OCI-LY7 (cell line): ENCODE measurements at regions not wholly inside any gene's neighbourhood (a gene's known extent, or its start where the extent isn't known, plus 50 kb on each side); places are given as distances from the start of the nearest gene placed in this dataset.

ENCODE experiments used
- CTCF ChIP-seq: fragments of 200-600 bp; sonication (generic); conservative IDR thresholded peaks from 2 replicates; pipeline ENCODE4 v1.5.1; 2014; ENCODE audit warnings: mild to moderate bottlenecking, antibody characterized with exemption, low read length, moderate library complexity, mixed read lengths
- EZH2phosphoT487 ChIP-seq: fragments of 200-600 bp; sonication (generic); IDR thresholded peaks from 2 replicates; pipeline ENCODE4 v1.6.1; 2018; ENCODE audit warnings: low read depth, borderline replicate concordance, mild to moderate bottlenecking, mixed run types, antibody characterized with exemption, low read length, moderate library complexity, mixed read lengths

DNA sequence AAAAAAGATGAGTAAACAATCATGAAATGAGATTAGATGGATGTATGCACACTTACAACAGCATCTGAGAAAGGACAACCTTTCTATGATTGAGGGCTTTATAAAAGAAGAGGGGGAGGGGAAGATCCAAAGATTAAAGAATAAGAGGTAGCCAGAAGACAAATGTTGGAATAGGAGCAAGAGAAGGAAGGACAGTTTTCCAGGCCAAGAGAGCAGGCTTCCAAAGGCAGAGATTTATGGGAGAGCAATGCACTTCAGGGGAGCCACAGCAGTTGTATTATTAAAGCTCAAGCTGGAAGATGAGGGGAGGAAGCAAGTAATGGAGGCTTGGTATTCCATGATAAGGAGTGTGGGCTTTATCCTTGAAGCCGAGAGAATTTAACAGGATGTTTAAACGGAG, 110.3 kb upstream of the PTPN13 start:
- TF ChIP-seq CTCF: no peak
- no peak for TF ChIP-seq EZH2phosphoT487
